Endodermal cell (in vitro differentiated cells): ENCODE measurements at regions not wholly inside any gene's neighbourhood (a gene's known extent, or its start where the extent isn't known, plus 50 kb on each side); places are given as distances from the start of the nearest gene placed in this dataset.

Source experiments
- DNase-seq: peaks from one replicate; pipeline ENCODE4 v3.0.0-alpha.2; 2017
- H3K27ac ChIP-seq: 2 replicates; pipeline ENCODE4 v1.5.1; 2013; ENCODE audit warnings: mild to moderate bottlenecking, low read depth, low read length, moderate library complexity
- H3K27me3 ChIP-seq: 2 replicates; pipeline ENCODE4 v1.6.1; 2013; ENCODE audit warnings: mild to moderate bottlenecking, low read length, moderate library complexity; ENCODE audit not compliant: insufficient read depth, control insufficient read depth, poor library complexity, severe bottlenecking
- H3K36me3 ChIP-seq: 2 replicates; pipeline ENCODE4 v1.7.0; 2013; ENCODE audit warnings: mild to moderate bottlenecking, low read length, moderate library complexity; ENCODE audit not compliant: control insufficient read depth, insufficient read depth
- H3K4me1 ChIP-seq: one replicate; pipeline ENCODE4 v1.7.0; 2013; ENCODE audit warnings: low read length; ENCODE audit not compliant: control insufficient read depth, insufficient read depth
- H3K4me3 ChIP-seq: 2 replicates; pipeline ENCODE4 v1.5.1; 2013; ENCODE audit warnings: mild to moderate bottlenecking, low read length, moderate library complexity
- H3K9ac ChIP-seq: 2 replicates; pipeline ENCODE4 v1.6.1; 2013; ENCODE audit warnings: mild to moderate bottlenecking, low read length, moderate library complexity; ENCODE audit not compliant: poor library complexity, severe bottlenecking; ENCODE audit errors: extremely low read depth
- H3K9me3 ChIP-seq: 2 replicates; pipeline ENCODE4 v1.6.1; 2013; ENCODE audit warnings: mild to moderate bottlenecking, low read length, moderate library complexity; ENCODE audit not compliant: control insufficient read depth
- H3K27ac Mint-ChIP-seq: 2 replicates; pipeline ENCODE4 v1.8.0; 2020; ENCODE audit warnings: mixed read lengths
- H3K27me3 Mint-ChIP-seq: 2 replicates; pipeline ENCODE4 v1.8.0; 2021; ENCODE audit warnings: mild to moderate bottlenecking, mixed read lengths; ENCODE audit not compliant: insufficient read depth
- H3K36me3 Mint-ChIP-seq: 2 replicates; pipeline ENCODE4 v1.8.0; 2020; ENCODE audit warnings: low read depth, mixed read lengths
- H3K4me1 Mint-ChIP-seq: 2 replicates; pipeline ENCODE4 v1.8.0; 2020; ENCODE audit warnings: mixed read lengths
- H3K4me3 Mint-ChIP-seq: 2 replicates; pipeline ENCODE4 v1.8.0; 2020; ENCODE audit warnings: mild to moderate bottlenecking, moderate library complexity, mixed read lengths
- H3K9me3 Mint-ChIP-seq: 2 replicates; pipeline ENCODE4 v1.8.0; 2020; ENCODE audit warnings: mild to moderate bottlenecking, mixed read lengths
- CTCF ChIP-seq: fragments of 200-600 bp; sonication (generic); conservative IDR thresholded peaks from 2 replicates; pipeline ENCODE4 v1.5.0; 2021; ENCODE audit warnings: antibody characterized with exemption, mild to moderate bottlenecking
- WGBS, 2 experiments: methylation state at CpG; one replicate each; pipeline versions ENCODE4 v1.1.5 to v1.1.7; 2013; ENCODE audit warnings: missing lambda C conversion rate in 2 of 2, mixed read lengths in 1 of 2; ENCODE audit not compliant: insufficient coverage in 1 of 2, insufficient read length in 1 of 2; 5-methylcytosine and 5-hydroxymethylcytosine counted together

- no peak for TF ChIP-seq CTCF
Observed at GRCh38 chr13:88643233-88643632, 972.1 kb downstream of the SLITRK5 start.

GRCh38 chr13:88648598-88649373 is 977.6 kb downstream of the SLITRK5 start:
- Histone ChIP-seq H3K4me1 (no peaks in the 10 kb centered on the region), H3K36me3 (no peaks in the 10 kb centered on the region), H3K27ac (no peak overlapping the region), H3K4me3 (no peak overlapping the region), H3K9ac (no peak overlapping the region), H3K27me3 (no peaks in the 10 kb centered on the region), H3K9me3 (peaks cover 12% of the 10 kb centered on the region)
- H3K27me3 Mint-ChIP-seq, result no peaks in the 10 kb centered on the region
- H3K36me3 Mint-ChIP-seq, result no peaks in the 10 kb centered on the region
- no peak overlapping the region for H3K4me3 Mint-ChIP-seq
- no peak for TF ChIP-seq CTCF
- H3K27ac Mint-ChIP-seq, result no peak overlapping the region
- DNase-seq, result no peak
- no peaks in the 10 kb centered on the region for H3K4me1 Mint-ChIP-seq
- H3K9me3 Mint-ChIP-seq, result peaks cover 20% of the 10 kb centered on the region
- WGBS, 2 experiments, result 48% methylated on average over 2 of the region's 2 CpGs; no CpG with 5 or more reads in 1 of the 2 experiments

More at GRCh38 chr13:88643233-88643632, 972.1 kb downstream of the SLITRK5 start:
- Histone ChIP-seq H3K4me3 (no peak overlapping the region), H3K9ac (no peak overlapping the region), H3K4me1 (no peaks in the 10 kb centered on the region), H3K27me3 (no peaks in the 10 kb centered on the region), H3K27ac (no peak overlapping the region), H3K9me3 (peaks cover 23% of the 10 kb centered on the region), H3K36me3 (no peaks in the 10 kb centered on the region)
- H3K27ac Mint-ChIP-seq, result no peak overlapping the region
- no peaks in the 10 kb centered on the region for H3K27me3 Mint-ChIP-seq
- no peak overlapping the region for H3K4me3 Mint-ChIP-seq
- no peaks in the 10 kb centered on the region for H3K36me3 Mint-ChIP-seq
- 80 to 86% methylated on average over 1 to 2 of the region's 2 CpGs for WGBS, 2 experiments
- no peaks in the 10 kb centered on the region for H3K4me1 Mint-ChIP-seq
- no peak for DNase-seq
- H3K9me3 Mint-ChIP-seq, result peaks cover 38% of the 10 kb centered on the region

- no peak for TF ChIP-seq CTCF
- Histone ChIP-seq H3K4me1 (no peaks in the 10 kb centered on the region), H3K27ac (no peak overlapping the region), H3K4me3 (no peak overlapping the region), H3K36me3 (no peaks in the 10 kb centered on the region), H3K9ac (no peak overlapping the region), H3K27me3 (no peaks in the 10 kb centered on the region), H3K9me3 (peaks cover 5% of the 10 kb centered on the region)
- H3K27me3 Mint-ChIP-seq, result no peaks in the 10 kb centered on the region
- no peaks in the 10 kb centered on the region for H3K36me3 Mint-ChIP-seq
- H3K4me1 Mint-ChIP-seq, result no peaks in the 10 kb centered on the region
- DNase-seq, result no peak
- WGBS, 2 experiments, result 87 to 89% methylated on average over 3 of the region's 4 CpGs
- H3K4me3 Mint-ChIP-seq, result no peak overlapping the region
- peaks cover 10% of the 10 kb centered on the region for H3K9me3 Mint-ChIP-seq
- H3K27ac Mint-ChIP-seq, result no peak overlapping the region
Observed at GRCh38 chr13:88649855-88650254, 978.7 kb downstream of the SLITRK5 start.
